ENCODE measurements at regions not wholly inside any gene's neighbourhood (a gene's known extent, or its start where the extent isn't known, plus 50 kb on each side); places are given as distances from the start of the nearest gene placed in this dataset.

DNA sequence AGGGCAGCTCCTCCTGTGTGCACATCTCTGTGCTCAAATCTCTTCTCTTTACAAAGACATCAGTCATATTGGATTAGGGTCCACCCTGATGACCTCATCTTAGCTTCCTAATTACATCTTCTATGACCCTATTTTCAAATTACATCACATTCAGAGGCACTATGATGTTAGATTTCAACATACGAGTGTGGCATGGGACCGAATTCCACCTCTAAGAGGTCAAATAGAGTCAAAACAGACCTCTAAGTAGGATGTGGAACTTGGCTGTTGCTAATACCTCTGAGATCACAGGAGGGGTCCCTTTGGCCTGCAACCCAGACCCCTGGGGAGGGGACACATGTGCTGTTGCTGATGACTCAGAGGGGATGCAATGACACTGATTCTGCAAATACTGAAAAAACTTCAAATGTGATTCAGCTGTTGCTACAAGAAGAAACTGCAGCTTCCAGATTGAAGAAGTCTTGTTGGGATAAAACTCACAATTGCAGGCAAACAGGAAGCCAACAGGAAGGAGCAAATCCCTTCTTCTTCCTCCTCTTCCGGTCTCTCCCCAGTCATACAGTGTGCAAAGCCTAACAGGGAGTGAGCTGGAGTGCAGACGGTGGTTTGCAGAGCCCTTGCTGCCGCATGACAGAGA is 216.2 kb downstream of the MYLK4 start:
- DNase-seq, result peak; percentile 38

DNA sequence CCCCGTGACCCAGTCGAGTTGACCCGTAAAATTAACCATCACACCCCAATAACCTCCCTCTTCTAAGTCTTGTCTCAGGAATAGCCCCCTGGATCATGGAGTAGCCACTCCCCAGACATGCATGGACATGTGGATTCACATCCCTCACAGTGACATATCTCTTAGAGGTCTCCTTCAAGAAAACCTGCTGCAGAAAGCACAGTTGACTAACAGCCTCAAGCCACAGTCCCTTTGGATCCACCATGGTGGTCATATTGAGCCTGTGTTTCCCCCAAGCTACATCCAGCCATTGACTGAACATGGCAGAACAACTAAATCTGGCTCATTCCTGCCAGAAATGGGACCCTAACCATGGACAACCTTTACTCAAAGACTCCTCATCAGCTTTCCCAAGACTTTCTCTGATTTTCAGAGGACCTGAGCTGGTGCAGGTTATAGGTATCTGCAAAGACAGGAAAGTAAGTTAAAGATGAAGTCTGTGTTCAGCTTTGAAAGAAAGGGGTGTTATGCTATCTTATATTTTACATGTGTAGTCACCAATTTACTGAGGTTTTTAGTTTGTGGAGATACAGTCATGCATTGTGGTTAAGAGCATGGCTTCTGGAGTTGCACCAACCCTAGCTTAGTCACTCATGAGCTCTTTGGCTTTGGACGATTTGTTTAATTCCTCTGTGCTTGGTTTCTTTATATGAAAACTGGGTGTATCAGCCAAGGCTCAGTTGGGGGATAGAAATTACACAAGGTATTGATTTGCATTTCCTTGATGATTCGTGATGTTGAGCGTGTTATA is 219.1 kb downstream of the MYLK4 start:
- peak; percentile 92 for DNase-seq

- no peak for DNase-seq
Observed at GRCh38 chr6:2529211-2529719, 221.5 kb downstream of the MYLK4 start.

GRCh38 chr6:2528156-2528555 is 222.6 kb downstream of the MYLK4 start:
- no peak for DNase-seq

DNA sequence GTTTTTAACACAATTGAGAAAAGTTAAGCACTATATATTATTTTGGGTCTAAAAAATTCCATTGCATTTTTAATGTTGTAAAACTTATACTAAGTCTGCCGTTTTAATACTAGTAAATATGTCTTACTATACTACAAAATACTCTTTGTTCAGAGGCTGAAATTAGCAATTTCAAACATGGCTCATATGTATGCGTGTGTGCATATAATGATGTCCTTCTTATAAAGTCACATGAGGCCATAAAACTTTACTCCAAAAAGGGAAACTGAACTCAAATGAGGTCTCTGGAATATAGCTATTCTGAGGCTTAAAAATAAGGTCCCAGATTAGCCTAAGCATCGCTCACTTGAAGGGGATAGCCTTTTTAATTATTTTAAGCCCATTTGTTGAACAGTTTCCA is 224.0 kb downstream of the MYLK4 start:
- no peak for DNase-seq

DNA sequence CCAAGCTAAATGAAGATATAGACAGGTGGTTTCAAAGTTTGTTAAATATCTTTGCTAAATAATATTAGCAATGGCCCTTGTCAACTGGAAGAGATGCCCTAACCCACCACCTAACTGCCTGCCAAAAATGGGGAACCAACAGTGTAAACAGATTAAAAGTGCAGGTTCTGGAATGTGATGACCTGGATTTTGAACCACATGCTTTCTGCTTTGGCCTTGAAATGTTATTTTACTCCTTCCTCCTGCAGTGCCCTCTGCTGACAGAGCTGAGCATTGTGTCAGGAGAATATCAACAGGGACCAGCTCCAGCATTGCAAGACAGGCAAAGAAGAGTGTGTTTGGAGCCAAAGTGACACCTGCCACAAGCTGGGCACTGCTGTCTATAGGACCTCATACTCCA is 226.6 kb downstream of the MYLK4 start:
- no peak for DNase-seq

DNA sequence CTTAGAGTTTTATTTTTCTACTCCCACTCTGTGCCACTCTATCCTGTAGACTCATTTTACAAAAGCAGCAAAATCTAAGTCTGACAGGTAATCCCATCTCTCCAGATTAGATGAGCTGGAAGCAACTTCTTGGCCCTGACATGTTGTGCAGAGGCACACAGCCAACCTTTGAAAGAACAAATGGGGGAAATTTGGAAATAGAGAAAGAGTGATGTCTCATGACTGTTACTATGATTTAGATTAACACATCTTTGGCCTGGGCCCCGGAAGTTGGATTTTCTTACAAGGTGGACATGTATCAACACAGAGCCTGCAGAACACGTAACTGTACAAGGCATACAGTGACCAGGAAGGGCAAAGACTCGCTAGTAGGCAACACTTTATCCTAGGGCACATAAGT is 227.7 kb downstream of the MYLK4 start:
- DNase-seq, result no peak

DNA sequence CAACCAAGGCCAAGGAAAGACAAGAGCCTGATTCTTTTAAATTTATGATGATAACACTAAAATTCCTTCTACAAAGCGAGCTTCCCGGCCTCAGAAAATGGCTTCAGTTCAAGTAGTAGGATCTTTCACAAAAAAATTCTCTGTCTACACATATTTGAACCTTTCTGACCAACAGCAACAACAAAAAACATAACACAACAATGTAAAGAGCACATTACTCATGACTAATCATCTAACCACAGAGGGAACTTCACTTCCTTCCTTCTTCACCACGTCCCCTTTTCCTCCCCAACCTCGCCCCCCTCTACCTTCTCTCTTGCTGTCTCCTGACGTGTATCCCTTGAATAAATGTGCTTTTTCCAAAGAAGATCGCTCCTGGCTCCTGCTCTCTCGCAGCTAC is 228.2 kb downstream of the MYLK4 start:
- peak; percentile 67 for DNase-seq

- DNase-seq, result peak; percentile 18
Observed at GRCh38 chr6:2517855-2518473, 232.8 kb downstream of the MYLK4 start.

- DNase-seq, result no peak
Observed at GRCh38 chr6:2517401-2517800, 233.3 kb downstream of the MYLK4 start.

GRCh38 chr6:2516059-2516458 is 234.7 kb downstream of the MYLK4 start:
- DNase-seq, result no peak

- no peak for DNase-seq
Observed at GRCh38 chr6:2514965-2515543, 235.7 kb downstream of the MYLK4 start.

GRCh38 chr6:2512802-2513201 is 237.9 kb downstream of the MYLK4 start:
- no peak for DNase-seq

GRCh38 chr6:2510316-2510715 is 240.4 kb downstream of the MYLK4 start:
- DNase-seq, result no peak

- DNase-seq, result no peak
Observed at GRCh38 chr6:2509711-2510110, 241.0 kb downstream of the MYLK4 start.

DNA sequence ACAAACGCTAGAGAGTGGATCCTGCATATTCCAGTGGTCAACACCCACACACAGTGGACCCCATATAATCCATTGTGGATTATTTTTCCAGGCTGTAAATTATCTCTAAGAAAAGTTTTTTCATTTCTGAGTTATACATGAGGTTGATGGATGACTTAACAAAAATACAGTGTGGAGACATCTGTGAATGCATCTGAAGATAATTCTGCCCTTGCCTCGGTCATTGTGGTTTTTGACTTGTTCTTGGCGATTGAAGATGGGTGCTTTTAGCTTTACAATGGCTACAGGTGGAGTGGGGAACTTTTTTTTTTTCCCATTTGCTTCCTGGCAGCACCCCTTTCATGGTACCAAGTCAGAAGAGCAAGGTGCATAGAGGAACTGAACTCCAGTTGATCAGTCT is 242.7 kb downstream of the MYLK4 start:
- DNase-seq, result no peak

DNA sequence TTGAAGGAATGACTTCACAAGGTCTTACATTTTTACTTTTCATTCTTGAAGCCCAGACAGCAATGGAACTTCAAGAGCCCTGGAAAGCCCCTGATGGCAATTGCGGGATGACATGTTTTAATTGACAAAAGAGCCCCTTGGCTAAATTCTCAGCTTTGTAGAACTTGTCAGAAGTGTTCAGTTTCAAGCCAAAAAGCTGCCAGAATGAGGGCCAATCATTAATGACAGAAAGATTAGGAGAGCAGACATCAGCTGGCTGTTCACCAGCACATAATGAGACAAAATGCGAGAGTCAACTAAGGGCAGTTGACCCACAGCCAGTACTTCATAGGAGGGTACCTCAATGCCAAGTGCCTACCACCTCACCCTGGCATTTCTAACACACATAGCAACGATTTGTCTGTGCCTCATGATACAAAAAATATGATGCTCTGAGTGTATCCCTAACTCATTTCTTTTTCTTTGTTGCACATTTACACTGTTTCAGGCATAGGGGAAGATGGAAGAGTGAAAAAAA is 243.1 kb downstream of the MYLK4 start:
- DNase-seq, result no peak

DNA sequence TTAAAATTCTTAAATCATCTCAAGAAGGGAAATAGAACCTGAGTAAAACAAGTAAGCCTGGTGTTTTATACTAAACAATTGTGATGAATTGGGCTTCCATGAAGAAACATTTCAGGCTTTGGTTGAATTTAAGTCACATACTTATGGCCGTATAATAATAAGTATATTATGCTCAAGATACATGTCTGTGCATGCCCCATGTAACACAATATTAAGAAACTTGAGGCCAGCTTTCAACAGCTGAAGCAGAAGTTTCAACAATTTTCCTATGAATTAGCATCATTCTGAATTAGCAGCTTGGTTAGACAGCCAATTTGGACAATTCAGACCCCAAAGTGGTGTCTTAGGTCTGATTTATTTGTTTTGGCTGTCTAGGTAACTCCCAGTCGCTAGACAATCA is 243.7 kb downstream of the MYLK4 start:
- no peak for DNase-seq

DNA sequence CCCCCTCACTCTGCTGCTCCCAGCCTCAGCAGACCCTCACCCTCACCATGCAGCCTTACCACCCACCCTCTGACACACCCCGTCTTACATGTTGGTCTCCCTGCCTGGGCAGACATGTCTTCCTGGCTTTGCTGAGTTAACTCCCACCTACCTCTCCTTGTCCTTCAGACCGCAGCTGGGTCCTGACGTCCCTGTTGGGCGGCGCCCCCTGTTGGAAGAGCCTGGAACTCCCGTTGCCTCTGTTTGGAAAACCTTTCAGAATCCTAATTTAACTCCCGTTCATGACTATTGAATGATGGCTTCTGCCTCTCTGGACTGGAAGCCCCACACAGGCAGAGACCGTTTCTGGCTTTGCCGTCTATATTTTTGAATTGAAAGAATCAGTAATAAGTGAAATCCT is 245.1 kb downstream of the MYLK4 start:
- DNase-seq, result no peak

- DNase-seq, result no peak
Observed at GRCh38 chr6:2504495-2505064, 246.1 kb downstream of the MYLK4 start.

DNA sequence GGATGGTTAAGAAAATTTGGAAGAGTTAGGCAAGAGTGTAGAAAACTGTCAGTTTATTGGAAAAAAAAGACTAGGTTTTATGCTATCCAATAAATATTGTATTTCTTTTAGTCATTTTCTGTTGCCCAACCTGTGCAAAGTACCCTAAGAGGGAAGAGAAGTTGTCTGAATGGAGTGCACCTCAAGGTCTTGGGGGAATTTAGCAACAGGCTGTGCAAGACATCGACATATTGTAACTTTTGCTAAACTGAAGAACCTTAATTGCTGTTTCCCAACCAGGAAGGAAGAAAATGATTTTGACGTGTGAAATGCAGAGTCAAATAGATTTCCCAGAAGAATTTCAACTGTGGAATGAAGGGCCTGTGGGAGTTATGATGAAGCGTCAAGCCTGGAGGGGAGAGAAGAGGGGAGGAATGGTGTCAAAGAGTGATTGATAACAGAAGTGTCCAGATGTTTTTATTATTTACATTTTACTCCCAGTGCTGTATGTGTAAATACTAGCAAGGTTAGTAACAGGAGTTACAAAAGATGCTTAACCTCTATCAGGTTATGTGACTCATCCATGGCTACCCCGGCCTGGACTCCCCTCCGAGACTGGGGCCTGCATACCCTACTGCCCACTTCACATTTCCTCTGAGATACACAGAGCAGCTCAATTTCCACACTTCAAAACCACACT is 246.8 kb downstream of the MYLK4 start:
- DNase-seq, result peak; percentile 65

DNA sequence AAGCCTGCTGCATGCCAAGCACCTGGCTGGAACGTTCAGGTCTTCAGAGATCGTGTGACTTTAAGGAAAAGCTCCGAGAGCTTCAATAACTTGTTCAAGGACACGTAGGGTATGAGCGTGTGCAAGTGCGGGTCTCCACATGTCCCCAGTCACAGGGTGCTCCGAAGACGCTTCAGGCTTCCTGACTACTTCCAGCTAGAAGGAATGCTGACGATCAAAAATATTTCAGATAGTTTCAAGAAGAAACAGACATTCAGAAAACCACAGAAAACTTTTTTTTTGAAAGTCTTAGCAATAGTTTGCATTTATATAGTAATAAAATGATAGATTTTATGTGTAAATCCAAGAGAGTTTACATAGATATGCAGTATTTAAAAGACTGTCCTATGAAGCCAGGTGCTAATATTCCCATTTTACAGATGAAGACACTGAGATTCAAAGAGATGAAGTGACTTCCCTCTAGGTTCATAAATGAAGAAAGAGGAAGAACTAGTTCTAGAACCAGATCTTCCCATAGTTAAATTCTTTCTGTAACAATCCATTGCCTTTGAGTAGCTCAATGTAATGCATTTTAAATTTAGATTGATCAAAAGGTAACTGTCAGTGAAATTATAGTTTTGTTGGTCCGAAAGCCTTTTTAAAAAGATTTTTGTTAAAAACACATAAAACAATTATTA is 247.6 kb downstream of the MYLK4 start:
- peak; percentile 40 for DNase-seq

All from fibroblast of skin of right biceps (primary cell).